Keratinocyte (primary cell): ENCODE measurements at regions not wholly inside any gene's neighbourhood (a gene's known extent, or its start where the extent isn't known, plus 50 kb on each side); places are given as distances from the start of the nearest gene placed in this dataset.

Experiments used
- DNase-seq: peaks from one replicate; pipeline ENCODE4 v3.0.0-alpha.2; 2011; ENCODE audit warnings: low read depth, missing footprints, low spot score
- FAIRE-seq: peaks from 2 replicates; lab custom pipeline; 2011; peaks lifted over from hg19 to GRCh38; lab: Jason Lieb, UNC
- H2AFZ ChIP-seq: 2 replicates; pipeline ENCODE4 v1.6.0; 2012; ENCODE audit warnings: low read length, control low read depth, inconsistent platforms; ENCODE audit not compliant: control insufficient read depth
- H3K27ac ChIP-seq: 2 replicates; pipeline ENCODE4 v1.5.1; 2011; ENCODE audit warnings: low read length; ENCODE audit not compliant: control insufficient read depth, insufficient read depth
- H3K27me3 ChIP-seq: 3 replicates; pipeline ENCODE4 v1.6.0; 2011; ENCODE audit warnings: low read length; ENCODE audit not compliant: control insufficient read depth, insufficient read depth; ENCODE audit errors: extremely low read depth
- H3K36me3 ChIP-seq, 2 experiments: 2 replicates in 1 of 2; 3 replicates in 1 of 2; pipeline ENCODE4 v1.5.1; 2011; ENCODE audit warnings: low read length in 2 of 2, mild to moderate bottlenecking in 1 of 2; ENCODE audit not compliant: control insufficient read depth in 2 of 2, insufficient read depth in 2 of 2; ENCODE audit errors: extremely low read depth in 1 of 2
- H3K4me1 ChIP-seq: 3 replicates; pipeline ENCODE4 v1.5.1; 2011; ENCODE audit warnings: low read length; ENCODE audit not compliant: control insufficient read depth, insufficient read depth; ENCODE audit errors: extremely low read depth
- H3K4me2 ChIP-seq: 3 replicates; pipeline ENCODE4 v1.6.0; 2011; ENCODE audit warnings: low read depth, low read length; ENCODE audit not compliant: control insufficient read depth, insufficient read depth; ENCODE audit errors: extremely low read depth
- H3K4me3 ChIP-seq, 3 experiments: fragments of 200-600 bp in 1 of 3; sonication (generic) in 1 of 3; 2 replicates in 2 of 3; 3 replicates in 1 of 3; pipeline ENCODE4 v1.5.1; 2011 to 2016; ENCODE audit warnings: low read length in 3 of 3, mild to moderate bottlenecking in 3 of 3, control low read depth in 2 of 3, inconsistent platforms in 1 of 3, low read depth in 1 of 3, mixed read lengths in 1 of 3, mixed run types in 1 of 3, moderate library complexity in 1 of 3; ENCODE audit not compliant: control insufficient read depth in 2 of 3, insufficient read depth in 2 of 3; ENCODE audit errors: extremely low read depth in 1 of 3
- H3K79me2 ChIP-seq: 2 replicates; pipeline ENCODE4 v1.6.0; 2012; ENCODE audit warnings: low read length; ENCODE audit not compliant: control insufficient read depth, insufficient read depth
- H3K9ac ChIP-seq: 3 replicates; pipeline ENCODE4 v1.6.0; 2011; ENCODE audit warnings: low read length; ENCODE audit not compliant: control insufficient read depth, insufficient read depth; ENCODE audit errors: extremely low read depth
- H3K9me1 ChIP-seq: 3 replicates; pipeline ENCODE4 v1.6.0; 2011; ENCODE audit warnings: low read length; ENCODE audit not compliant: control insufficient read depth, insufficient read depth; ENCODE audit errors: extremely low read depth
- H3K9me3 ChIP-seq: 2 replicates; pipeline ENCODE4 v1.5.1; 2012; ENCODE audit warnings: low read depth, low read length; ENCODE audit not compliant: control insufficient read depth
- H4K20me1 ChIP-seq: 3 replicates; pipeline ENCODE4 v1.6.0; 2011; ENCODE audit warnings: low read length; ENCODE audit not compliant: control insufficient read depth, insufficient read depth; ENCODE audit errors: extremely low read depth
- CTCF ChIP-seq, 3 experiments: IDR thresholded peaks in 1 of 3; conservative IDR thresholded peaks in 1 of 3; optimal IDR thresholded peaks in 1 of 3; 2 replicates in 2 of 3; 3 replicates in 1 of 3; pipeline versions ENCODE3 to v1.5.1; 2011; ENCODE audit warnings: low read length in 3 of 3, mild to moderate bottlenecking in 3 of 3, moderate library complexity in 2 of 3, control low read depth in 1 of 3, inconsistent platforms in 1 of 3; ENCODE audit not compliant: insufficient read depth in 2 of 3; ENCODE audit errors: extremely low read depth in 1 of 3
- EZH2 ChIP-seq: IDR thresholded peaks from one replicate; pipeline ENCODE4 v1.6.1; 2012; ENCODE audit warnings: inconsistent platforms, mild to moderate bottlenecking, low read length, moderate library complexity
- dilution Hi-C: fragments of 300-500 bp; cut with MboI; formaldehyde crosslinking; loops from one replicate; pipeline ENCODE4 v1.7.0; 2020; ENCODE audit warnings: low sequenced_read_pairs; ENCODE audit not compliant: extremely low pct_ligation_motif_present

- H3K36me3 ChIP-seq: no peaks in the 10 kb centered on the region
- no peak overlapping the region for H3K9ac ChIP-seq
- FAIRE-seq: no peak
- no peak for DNase-seq
- peaks cover 4% of the 10 kb centered on the region for H3K27me3 ChIP-seq
- no peak overlapping the region for H2AFZ ChIP-seq
- no peak overlapping the region for H3K27ac ChIP-seq
- no peaks in the 10 kb centered on the region for H4K20me1 ChIP-seq
- no peaks in the 10 kb centered on the region for H3K4me1 ChIP-seq
- H3K9me1 ChIP-seq: no peaks in the 10 kb centered on the region
- TF ChIP-seq EZH2 (no peak), CTCF (optimal IDR thresholded peaks at IDR 0.05 in 1 of 3, IDR thresholded peaks at IDR 0.05 in 1 of 3, conservative IDR thresholded peaks at IDR 0.05 in 1 of 3; ENCODE audit: extremely low read depth in 1 of 3, insufficient read depth in 2 of 3, low read length in 3 of 3) (no peak)
- H3K79me2 ChIP-seq: no peaks in the 10 kb centered on the region
- no peak overlapping the region for H3K4me3 ChIP-seq
- dilution Hi-C loops: no loop called here
- H3K4me2 ChIP-seq: no peak overlapping the region
- no peaks in the 10 kb centered on the region for H3K9me3 ChIP-seq
Observed at GRCh38 chr13:50198508-50198907, 183.3 kb downstream of the KCNRG start.

- H3K79me2 ChIP-seq: no peaks in the 10 kb centered on the region
- no peak overlapping the region for H3K9ac ChIP-seq
- H4K20me1 ChIP-seq: no peaks in the 10 kb centered on the region
- H2AFZ ChIP-seq: no peak overlapping the region
- FAIRE-seq: no peak
- H3K4me2 ChIP-seq: no peak overlapping the region
- no peaks in the 10 kb centered on the region for H3K27me3 ChIP-seq
- H3K27ac ChIP-seq: no peak overlapping the region
- H3K9me3 ChIP-seq: no peaks in the 10 kb centered on the region
- no peaks in the 10 kb centered on the region for H3K36me3 ChIP-seq
- dilution Hi-C loops: no loop called here
- TF ChIP-seq EZH2: no peak
- no peak for TF ChIP-seq CTCF (optimal IDR thresholded peaks at IDR 0.05 in 1 of 3, IDR thresholded peaks at IDR 0.05 in 1 of 3, conservative IDR thresholded peaks at IDR 0.05 in 1 of 3; ENCODE audit: extremely low read depth in 1 of 3, insufficient read depth in 2 of 3, low read length in 3 of 3)
- no peak for DNase-seq
- no peaks in the 10 kb centered on the region for H3K4me1 ChIP-seq
- H3K9me1 ChIP-seq: no peaks in the 10 kb centered on the region
- H3K4me3 ChIP-seq: no peak overlapping the region
Observed at GRCh38 chr13:50200569-50200968, 185.3 kb downstream of the KCNRG start.
